Rectal smooth muscle tissue (tissue), 1 donor: ENCODE measurements at regions not wholly inside any gene's neighbourhood (a gene's known extent, or its start where the extent isn't known, plus 50 kb on each side); places are given as distances from the start of the nearest gene placed in this dataset.

Experiments used
- H3K27ac ChIP-seq: one replicate; pipeline ENCODE4 v1.7.0; 2013; ENCODE audit warnings: low read depth, low read length, inconsistent platforms
- H3K27me3 ChIP-seq: one replicate; pipeline ENCODE4 v1.7.0; 2013; ENCODE audit warnings: low read length; ENCODE audit not compliant: control insufficient read depth, insufficient read depth
- H3K36me3 ChIP-seq: one replicate; pipeline ENCODE4 v1.7.0; 2013; ENCODE audit warnings: low read length; ENCODE audit not compliant: control insufficient read depth, insufficient read depth
- H3K4me1 ChIP-seq: one replicate; pipeline ENCODE4 v1.7.0; 2013; ENCODE audit warnings: low read length; ENCODE audit not compliant: control insufficient read depth, insufficient read depth
- H3K4me3 ChIP-seq: one replicate; pipeline ENCODE4 v1.7.0; 2013; ENCODE audit warnings: low read length
- H3K9ac ChIP-seq: one replicate; pipeline ENCODE4 v1.7.0; 2013; ENCODE audit warnings: low read length

DNA sequence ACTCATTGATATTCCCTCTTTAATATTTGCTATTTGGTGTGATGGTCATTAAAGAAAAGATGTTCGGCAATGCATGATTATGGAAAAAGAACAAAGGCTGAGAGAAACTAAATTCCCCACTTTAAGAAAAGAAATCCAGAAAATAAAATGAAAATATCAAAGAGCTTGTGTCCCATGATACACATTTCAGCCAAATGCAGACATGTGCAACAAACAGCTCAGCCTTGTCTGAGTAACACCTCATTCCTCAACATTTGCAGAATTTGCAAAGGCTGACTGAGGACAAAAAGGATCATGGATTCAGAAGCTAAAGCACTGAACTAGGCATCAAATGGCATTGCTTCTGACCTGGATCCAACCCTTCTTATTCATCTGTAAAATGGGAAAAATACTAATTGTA is 281.0 kb downstream of the RAB28 start:
- Histone ChIP-seq H3K27ac (no peak overlapping the region), H3K36me3 (no peaks in the 10 kb centered on the region), H3K9ac (no peak overlapping the region), H3K27me3 (no peaks in the 10 kb centered on the region), H3K4me1 (peaks cover 5% of the 10 kb centered on the region), H3K4me3 (no peak overlapping the region)

DNA sequence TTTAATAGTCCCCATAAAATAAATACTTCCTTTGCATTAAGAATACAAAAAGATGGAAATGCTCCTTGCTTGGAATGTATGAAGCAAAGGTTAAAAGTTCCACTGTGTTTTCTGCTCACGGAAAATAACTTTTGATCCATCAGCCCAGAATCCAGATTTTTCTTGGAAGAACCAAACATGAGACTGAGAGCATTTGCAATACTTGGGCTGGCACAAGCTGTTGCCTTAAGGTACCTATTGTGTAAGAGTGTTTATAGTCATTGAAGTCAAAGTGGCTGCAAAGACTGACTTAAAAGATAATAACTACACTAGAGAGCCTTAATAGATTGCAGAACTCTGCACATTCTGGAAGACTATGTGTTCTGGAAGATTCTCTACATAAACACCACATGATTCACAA is 281.4 kb downstream of the RAB28 start:
- Histone ChIP-seq H3K27me3 (no peaks in the 10 kb centered on the region), H3K4me3 (no peak overlapping the region), H3K9ac (no peak overlapping the region), H3K36me3 (no peaks in the 10 kb centered on the region), H3K27ac (no peak overlapping the region), H3K4me1 (peaks cover 5% of the 10 kb centered on the region)

DNA sequence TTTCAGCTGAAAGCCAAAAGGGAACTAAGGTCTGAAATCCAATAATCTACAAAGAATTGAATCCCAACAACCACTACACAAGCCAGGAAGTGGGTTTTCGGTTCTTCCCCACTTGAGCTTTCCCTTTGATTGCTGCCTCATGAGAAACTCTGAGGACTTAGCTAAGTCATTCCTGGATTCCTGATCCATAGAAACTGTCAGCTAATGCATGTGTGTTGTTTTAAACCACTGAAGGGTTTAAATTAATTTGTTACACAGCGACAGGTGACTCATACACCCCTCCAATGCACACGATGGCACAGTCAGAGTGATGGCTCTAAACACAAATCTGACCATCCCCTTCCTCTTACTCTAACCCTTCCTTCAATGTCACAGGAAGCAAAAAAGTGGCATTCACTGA is 282.9 kb downstream of the RAB28 start:
- peaks cover 5% of the 10 kb centered on the region for H3K4me1 ChIP-seq
- H3K36me3 ChIP-seq: no peaks in the 10 kb centered on the region
- H3K9ac ChIP-seq: no peak overlapping the region
- H3K4me3 ChIP-seq: no peak overlapping the region
- no peaks in the 10 kb centered on the region for H3K27me3 ChIP-seq
- no peak overlapping the region for H3K27ac ChIP-seq

DNA sequence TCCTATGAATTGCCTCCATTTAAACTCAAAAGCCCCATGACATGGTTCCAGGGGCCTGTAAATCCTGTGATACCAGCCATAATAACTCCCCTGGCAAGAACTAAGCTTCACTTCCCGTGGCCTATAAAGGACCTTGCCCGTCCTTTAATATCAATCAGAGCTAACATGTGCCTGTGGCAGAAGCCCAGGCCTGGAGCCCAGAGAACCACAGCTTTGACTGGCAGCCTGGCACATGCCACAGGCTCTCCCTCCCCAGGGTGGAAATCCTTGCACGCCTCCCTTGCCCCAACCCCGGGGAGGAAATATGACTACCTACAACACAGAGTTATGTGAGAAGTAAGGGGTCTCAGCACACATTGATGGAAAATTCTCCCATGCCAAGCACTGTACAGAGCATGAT is 287.4 kb downstream of the RAB28 start:
- Histone ChIP-seq H3K9ac (no peak overlapping the region), H3K4me3 (no peak overlapping the region), H3K36me3 (no peaks in the 10 kb centered on the region), H3K4me1 (no peaks in the 10 kb centered on the region), H3K27ac (no peak overlapping the region), H3K27me3 (no peaks in the 10 kb centered on the region)

DNA sequence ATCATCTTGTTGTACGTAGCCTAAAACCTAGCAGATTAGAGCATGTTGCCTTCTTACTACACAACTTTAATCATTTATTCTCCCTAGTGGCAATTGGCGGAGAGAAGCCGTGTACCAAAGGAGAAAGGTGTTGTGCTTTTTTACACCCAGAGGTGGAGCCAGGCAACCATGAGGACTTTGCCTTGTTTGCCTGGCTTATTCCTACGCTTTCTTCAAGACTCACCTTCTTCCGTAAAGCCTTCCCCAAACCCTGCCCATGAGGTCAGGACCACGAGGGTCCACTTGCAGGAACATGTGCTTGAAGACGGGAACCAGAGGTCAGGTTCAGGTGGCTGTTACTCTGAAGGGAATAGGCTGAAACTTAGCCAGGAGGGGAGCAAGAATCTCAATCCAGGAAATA is 290.5 kb downstream of the RAB28 start:
- no peaks in the 10 kb centered on the region for H3K36me3 ChIP-seq
- H3K9ac ChIP-seq: no peak overlapping the region
- H3K4me1 ChIP-seq: peaks cover 3% of the 10 kb centered on the region
- H3K4me3 ChIP-seq: no peak overlapping the region
- H3K27me3 ChIP-seq: no peaks in the 10 kb centered on the region
- H3K27ac ChIP-seq: no peak overlapping the region

DNA sequence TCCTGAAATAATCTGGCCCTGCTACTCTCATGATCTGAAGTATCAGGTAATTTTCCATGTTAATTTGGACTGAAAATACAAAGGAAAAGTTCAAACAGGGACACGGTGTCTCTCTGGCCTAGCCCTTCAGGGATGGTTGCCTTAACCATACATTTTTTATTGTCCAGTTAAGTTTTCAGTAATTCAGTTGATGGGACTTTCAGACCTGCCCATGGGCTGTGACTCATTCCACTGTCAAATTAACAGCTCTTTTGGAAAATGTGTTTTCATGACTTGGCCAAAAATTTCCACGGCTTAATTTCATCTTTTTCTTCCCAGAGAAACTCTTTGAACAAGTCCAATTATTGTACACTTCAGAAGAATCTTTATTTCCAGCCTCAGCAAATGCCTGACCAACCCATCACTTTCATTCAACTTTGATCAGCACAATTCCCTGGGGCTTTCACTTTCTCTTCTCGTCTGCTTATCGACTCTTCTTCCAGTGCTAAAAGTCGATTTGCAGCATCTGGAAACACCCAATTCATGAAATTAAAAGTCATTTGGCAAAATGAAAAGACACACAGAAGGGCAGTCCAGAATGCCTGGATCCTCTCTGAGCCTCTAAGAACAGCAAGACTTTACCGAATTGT is 293.9 kb downstream of the RAB28 start:
- H3K4me1 ChIP-seq: peaks cover 3% of the 10 kb centered on the region
- no peaks in the 10 kb centered on the region for H3K36me3 ChIP-seq
- H3K27me3 ChIP-seq: no peaks in the 10 kb centered on the region
- no peak overlapping the region for H3K4me3 ChIP-seq
- H3K9ac ChIP-seq: no peak overlapping the region
- no peak overlapping the region for H3K27ac ChIP-seq

DNA sequence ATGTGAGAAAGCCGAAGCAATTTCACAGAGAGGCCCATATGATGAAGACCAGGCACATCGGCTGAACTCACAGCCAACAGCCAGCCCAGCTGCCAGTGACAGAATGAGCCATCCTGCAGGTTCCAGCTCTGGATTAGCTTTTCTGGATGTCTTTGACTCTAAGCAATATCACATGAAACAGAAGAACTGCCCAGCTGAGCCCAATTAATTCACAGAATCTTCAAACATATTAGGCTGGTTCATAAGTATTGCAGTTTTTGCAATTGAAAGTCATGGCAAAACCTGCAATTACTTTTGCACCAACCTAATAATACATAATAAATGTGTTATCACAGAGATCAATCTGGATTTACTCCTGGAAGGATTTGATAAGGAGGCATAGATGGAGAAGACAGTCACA is 299.9 kb downstream of the RAB28 start:
- Histone ChIP-seq H3K4me3 (no peak overlapping the region), H3K4me1 (no peaks in the 10 kb centered on the region), H3K27ac (no peak overlapping the region), H3K27me3 (no peaks in the 10 kb centered on the region), H3K9ac (no peak overlapping the region), H3K36me3 (no peaks in the 10 kb centered on the region)

DNA sequence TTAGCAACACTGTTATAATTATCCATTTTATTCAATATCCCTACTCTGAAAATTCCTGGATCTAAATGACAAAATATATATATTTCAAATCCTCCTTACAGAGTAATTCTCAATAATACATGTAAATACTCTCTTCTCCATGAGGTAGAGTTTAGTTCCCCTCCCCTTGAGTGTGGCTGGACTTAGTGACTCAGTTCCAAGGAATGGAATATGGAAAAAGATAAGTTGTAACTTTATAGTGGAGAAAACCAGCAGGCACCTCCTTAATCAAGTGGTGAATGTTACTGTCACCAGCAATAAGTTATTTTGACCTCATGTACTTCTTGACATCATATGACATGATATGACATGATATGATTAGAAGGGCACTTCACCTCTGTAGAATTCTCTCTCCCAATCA is 302.0 kb downstream of the RAB28 start:
- Histone ChIP-seq H3K27ac (no peak overlapping the region), H3K4me3 (no peak overlapping the region), H3K36me3 (no peaks in the 10 kb centered on the region), H3K9ac (no peak overlapping the region), H3K27me3 (no peaks in the 10 kb centered on the region), H3K4me1 (no peaks in the 10 kb centered on the region)

DNA sequence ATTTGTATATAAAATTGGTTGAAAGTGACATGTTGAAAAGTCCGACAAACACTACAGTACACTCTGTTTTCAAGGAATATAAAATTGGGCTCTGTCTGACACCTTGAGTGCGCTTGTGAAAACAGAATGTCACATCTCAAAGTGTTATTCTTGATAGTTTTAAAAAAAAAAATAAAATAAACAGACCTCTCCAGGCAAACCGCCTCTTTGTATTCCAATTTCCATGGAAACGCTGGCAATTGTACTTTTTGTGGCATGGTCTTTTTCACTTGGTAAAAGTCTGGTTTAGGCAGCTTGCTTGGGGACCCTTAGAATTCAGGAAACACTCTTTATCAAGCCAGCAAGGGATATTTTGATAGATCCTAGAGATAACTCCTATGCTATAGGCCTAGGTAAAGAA is 302.5 kb downstream of the RAB28 start:
- no peak overlapping the region for H3K27ac ChIP-seq
- H3K4me1 ChIP-seq: peaks cover 2% of the 10 kb centered on the region
- H3K9ac ChIP-seq: no peak overlapping the region
- H3K36me3 ChIP-seq: no peaks in the 10 kb centered on the region
- no peak overlapping the region for H3K4me3 ChIP-seq
- no peaks in the 10 kb centered on the region for H3K27me3 ChIP-seq

DNA sequence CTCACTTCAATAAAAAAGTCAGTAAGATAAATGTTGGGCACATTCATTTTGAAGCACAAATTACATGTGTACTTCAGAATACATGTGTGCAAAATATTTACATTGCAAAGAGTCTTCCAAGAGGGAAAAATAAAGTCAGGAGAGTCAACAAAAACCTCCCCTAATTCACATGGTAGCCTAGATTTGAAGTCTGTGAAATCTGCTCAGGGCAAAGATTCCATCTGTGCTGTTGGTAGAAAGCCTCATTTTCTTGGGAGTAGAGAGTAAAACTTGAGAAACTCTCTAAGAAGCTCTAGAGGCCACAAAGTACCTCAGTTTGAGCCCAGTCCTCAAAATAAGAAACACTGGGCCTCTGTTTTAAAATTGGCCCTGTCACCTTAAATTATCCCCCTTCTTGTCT is 303.4 kb downstream of the RAB28 start:
- Histone ChIP-seq H3K36me3 (no peaks in the 10 kb centered on the region), H3K9ac (no peak overlapping the region)

DNA sequence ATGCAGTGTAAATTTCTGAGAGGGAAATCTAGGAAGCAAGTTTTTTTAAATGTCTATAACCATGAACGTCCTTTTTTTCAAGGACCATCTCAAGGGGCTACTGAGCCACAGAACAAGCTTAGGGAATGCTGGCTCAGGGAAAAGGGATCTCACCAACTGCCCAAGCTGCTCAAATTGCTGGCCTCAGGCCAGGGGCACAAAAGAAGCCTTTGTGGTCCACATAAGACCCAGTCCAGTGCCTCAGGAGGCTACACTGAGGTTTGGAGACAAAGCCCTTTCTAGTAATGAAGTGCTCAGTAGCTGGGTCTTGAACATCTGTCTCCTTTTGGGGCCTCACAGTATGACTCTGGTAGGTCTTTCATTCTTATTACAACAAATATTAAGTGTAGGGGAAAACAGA is 305.5 kb downstream of the RAB28 start:
- Histone ChIP-seq H3K27me3 (no peaks in the 10 kb centered on the region), H3K4me3 (no peak overlapping the region), H3K27ac (no peak overlapping the region), H3K9ac (no peak overlapping the region), H3K36me3 (no peaks in the 10 kb centered on the region), H3K4me1 (peaks cover 4% of the 10 kb centered on the region)

More for the DNA sequence above, 303.4 kb downstream of the RAB28 start:
- no peaks in the 10 kb centered on the region for H3K27me3 ChIP-seq
- H3K4me3 ChIP-seq: no peak overlapping the region
- H3K27ac ChIP-seq: no peak overlapping the region
- peaks cover 4% of the 10 kb centered on the region for H3K4me1 ChIP-seq

DNA sequence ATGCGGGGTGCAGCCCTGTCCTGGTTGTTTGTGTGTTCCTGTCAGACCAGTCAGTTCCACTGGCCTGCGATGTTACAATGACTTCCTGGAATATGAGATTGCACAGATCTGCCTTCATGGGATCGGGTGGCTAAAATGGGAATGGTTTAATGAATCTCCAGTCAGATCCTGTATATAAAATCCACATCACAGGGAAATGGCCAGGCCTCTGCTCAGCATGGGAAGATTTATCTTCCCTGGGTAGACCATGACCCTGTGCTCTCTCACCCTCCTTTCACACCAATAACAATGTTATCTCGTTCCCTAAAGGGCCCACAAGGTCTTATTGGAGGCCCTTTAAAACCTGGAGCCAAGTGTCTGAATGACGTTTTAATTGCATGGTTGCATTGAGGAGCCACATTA is 307.4 kb downstream of the RAB28 start:
- H3K4me1 ChIP-seq: peaks cover 4% of the 10 kb centered on the region
- H3K27me3 ChIP-seq: no peaks in the 10 kb centered on the region
- no peak overlapping the region for H3K9ac ChIP-seq
- no peak overlapping the region for H3K4me3 ChIP-seq
- H3K36me3 ChIP-seq: no peaks in the 10 kb centered on the region
- no peak overlapping the region for H3K27ac ChIP-seq

DNA sequence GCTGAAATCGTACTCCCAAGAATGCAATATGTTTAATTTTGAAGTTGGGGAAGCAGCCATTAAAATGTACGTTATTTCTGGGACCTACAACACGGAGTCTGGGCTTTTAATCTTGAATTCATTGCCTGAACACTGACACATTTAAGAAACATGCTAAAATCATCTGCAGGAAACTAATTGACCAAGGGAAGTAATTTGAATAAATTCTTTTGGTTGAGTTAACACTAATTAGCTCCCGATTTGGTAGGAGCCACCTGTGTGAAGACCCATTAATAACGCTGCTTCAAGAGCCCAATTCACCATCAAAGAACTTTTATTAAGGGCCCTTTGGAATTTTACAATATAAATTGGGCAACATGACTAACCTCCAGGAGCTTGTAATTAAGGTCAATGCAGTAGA is 309.2 kb downstream of the RAB28 start:
- Histone ChIP-seq H3K27ac (no peak overlapping the region), H3K9ac (no peak overlapping the region), H3K4me3 (no peak overlapping the region), H3K27me3 (no peaks in the 10 kb centered on the region), H3K4me1 (peaks cover 4% of the 10 kb centered on the region), H3K36me3 (no peaks in the 10 kb centered on the region)
